ENCODE measurements at regions not wholly inside any gene's neighbourhood (a gene's known extent, or its start where the extent isn't known, plus 50 kb on each side); places are given as distances from the start of the nearest gene placed in this dataset.

DNA sequence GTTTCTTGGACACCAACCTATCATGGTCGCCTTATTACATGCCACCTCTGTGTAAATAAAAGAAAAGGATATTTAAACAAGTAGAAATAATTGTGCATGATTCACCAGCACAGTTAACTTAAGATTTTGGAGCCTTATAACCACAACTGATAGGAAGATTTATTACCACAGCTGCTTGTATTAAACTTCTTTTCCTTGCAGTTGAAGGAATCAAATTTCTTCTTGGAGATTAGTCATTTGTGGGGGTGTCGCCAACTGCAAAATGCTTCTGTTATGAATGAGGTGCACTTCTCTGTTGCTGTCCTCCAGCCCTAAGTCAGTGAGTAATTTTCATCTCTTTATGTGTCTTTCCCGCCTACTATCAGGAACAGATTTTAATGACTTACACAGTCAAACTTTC lies 73.3 kb downstream of the OR13H1 start:
- TF ChIP-seq, protein P1, sequence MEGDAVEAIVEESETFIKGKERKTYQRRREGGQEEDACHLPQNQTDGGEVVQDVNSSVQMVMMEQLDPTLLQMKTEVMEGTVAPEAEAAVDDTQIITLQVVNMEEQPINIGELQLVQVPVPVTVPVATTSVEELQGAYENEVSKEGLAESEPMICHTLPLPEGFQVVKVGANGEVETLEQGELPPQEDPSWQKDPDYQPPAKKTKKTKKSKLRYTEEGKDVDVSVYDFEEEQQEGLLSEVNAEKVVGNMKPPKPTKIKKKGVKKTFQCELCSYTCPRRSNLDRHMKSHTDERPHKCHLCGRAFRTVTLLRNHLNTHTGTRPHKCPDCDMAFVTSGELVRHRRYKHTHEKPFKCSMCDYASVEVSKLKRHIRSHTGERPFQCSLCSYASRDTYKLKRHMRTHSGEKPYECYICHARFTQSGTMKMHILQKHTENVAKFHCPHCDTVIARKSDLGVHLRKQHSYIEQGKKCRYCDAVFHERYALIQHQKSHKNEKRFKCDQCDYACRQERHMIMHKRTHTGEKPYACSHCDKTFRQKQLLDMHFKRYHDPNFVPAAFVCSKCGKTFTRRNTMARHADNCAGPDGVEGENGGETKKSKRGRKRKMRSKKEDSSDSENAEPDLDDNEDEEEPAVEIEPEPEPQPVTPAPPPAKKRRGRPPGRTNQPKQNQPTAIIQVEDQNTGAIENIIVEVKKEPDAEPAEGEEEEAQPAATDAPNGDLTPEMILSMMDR (IDR thresholded peaks at IDR 0.05) = no peak
- TF ChIP-seq POLR2AphosphoS5 (IDR thresholded peaks at IDR 0.05) = no peak
